ENCODE measurements at regions not wholly inside any gene's neighbourhood (a gene's known extent, or its start where the extent isn't known, plus 50 kb on each side); places are given as distances from the start of the nearest gene placed in this dataset.

DNA sequence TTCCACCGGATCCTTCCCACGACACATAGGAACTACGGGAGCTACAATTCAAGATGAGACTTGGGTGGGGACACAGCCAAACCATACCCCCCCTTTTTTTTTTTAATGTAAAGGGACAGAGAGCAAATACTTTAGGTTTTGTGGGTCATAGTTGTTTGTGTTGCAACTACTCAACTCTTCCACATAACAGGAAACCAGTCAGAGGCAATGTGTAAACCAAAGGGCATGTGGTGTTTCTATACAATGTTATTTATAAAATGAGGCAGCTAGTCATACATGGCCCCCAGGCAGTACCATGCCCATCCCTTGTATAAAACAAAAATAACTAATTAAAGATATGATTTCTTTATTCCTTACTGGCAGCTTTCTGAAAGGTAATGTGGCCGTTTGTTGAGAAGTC, 845.4 kb upstream of the ADAMTS5 start:
- no peak for DNase-seq (ENCODE audit: extremely low spot score)
- TF ChIP-seq SP1 (IDR thresholded peaks at IDR 0.05) (no peak), FOXM1 (IDR thresholded peaks at IDR 0.05; ENCODE audit: borderline replicate concordance) (no peak)
- POLR2A ChIA-PET, result no interaction called here
- CTCF ChIA-PET, result no interaction called here

DNA sequence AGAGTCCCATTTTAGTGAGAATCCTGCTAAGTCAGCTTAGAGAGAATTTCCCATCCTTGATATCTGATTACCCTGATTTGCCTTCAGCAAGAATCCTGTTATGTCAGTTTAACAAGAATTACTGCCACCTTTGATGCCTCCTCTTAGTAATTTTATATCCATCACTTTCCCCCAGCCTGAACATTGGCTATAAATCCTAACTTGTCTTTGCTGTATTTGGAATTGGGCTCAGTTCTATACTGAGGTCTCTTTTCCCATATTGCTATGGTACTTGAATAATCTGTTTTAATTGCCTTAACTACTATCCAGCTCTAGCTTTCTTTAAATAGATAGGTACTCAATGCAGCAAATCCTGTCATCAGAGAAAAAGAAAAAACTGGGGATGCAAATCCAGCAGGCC, 842.0 kb upstream of the ADAMTS5 start:
- CTCF ChIA-PET, result no interaction called here
- DNase-seq (ENCODE audit: extremely low spot score), result no peak
- TF ChIP-seq SUZ12 (IDR thresholded peaks at IDR 0.05) (no peak), BHLHE40 (IDR thresholded peaks at IDR 0.05; ENCODE audit: borderline replicate concordance) (no peak), NFRKB (IDR thresholded peaks at IDR 0.05) (no peak), SP1 (IDR thresholded peaks at IDR 0.05) (no peak), FOXK2 (IDR thresholded peaks at IDR 0.05) (no peak), FOXA1 (IDR thresholded peaks at IDR 0.05) (no peak), ZNF384 (IDR thresholded peaks at IDR 0.05) (no peak), CTBP1 (IDR thresholded peaks at IDR 0.05; ENCODE audit: borderline replicate concordance) (no peak), ARNT (IDR thresholded peaks at IDR 0.05) (no peak), LEF1 (IDR thresholded peaks at IDR 0.05; ENCODE audit: borderline replicate concordance) (no peak), L3MBTL2 (conservative IDR thresholded peaks at IDR 0.05) (no peak), TARDBP (IDR thresholded peaks at IDR 0.05) (no peak), FOXM1 (IDR thresholded peaks at IDR 0.05; ENCODE audit: borderline replicate concordance) (no peak), HDGF (IDR thresholded peaks at IDR 0.05; ENCODE audit: borderline replicate concordance) (no peak), ELF4 (IDR thresholded peaks at IDR 0.05) (no peak)
- TF ChIP-seq, protein P1, sequence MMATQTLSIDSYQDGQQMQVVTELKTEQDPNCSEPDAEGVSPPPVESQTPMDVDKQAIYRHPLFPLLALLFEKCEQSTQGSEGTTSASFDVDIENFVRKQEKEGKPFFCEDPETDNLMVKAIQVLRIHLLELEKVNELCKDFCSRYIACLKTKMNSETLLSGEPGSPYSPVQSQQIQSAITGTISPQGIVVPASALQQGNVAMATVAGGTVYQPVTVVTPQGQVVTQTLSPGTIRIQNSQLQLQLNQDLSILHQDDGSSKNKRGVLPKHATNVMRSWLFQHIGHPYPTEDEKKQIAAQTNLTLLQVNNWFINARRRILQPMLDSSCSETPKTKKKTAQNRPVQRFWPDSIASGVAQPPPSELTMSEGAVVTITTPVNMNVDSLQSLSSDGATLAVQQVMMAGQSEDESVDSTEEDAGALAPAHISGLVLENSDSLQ (IDR thresholded peaks at IDR 0.05), result no peak
- POLR2A ChIA-PET, result no interaction called here

DNA sequence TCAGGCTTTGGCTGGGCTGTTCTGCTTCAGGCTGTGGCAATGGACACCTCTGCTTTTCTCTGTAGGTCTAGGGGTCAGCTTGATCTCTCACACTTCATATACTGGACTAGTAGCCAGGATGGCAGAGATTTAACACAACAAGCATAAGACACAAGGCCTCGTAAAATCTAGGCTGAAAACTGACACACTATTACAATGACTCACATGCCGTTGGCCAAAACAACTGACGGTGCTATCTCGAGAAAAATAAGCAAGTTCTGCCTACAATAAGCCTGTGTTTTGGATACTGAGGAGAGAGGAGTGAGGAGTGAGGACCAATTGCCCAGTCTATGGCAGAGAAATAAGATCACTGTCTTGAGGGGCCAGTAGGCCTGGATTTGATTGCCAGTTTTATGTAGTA, 840.7 kb upstream of the ADAMTS5 start:
- CTCF ChIA-PET, result no interaction called here
- DNase-seq (ENCODE audit: extremely low spot score), result no peak
- TF ChIP-seq SUZ12 (IDR thresholded peaks at IDR 0.05) (no peak), HDGF (IDR thresholded peaks at IDR 0.05; ENCODE audit: borderline replicate concordance) (no peak), TARDBP (IDR thresholded peaks at IDR 0.05) (no peak)
- POLR2A ChIA-PET, result no interaction called here

DNA sequence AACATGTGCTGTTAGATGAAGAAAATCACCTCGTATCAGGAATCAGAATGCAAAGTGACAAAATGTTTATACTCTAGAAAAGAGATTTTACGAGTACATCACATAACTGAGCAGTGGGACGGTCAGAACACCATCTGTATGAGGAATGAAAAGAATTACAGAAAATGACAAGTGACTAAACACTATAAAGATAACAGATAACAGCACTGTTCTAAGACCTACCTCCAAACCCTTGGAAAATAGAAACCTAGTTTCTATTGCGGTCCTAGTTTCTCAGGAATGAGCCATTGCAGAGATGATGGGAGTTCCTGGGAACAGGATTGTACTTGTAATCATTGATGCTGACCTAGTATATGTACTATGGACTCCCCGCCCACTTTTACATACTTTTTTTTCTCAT, 839.4 kb upstream of the ADAMTS5 start:
- CTCF ChIA-PET, result no interaction called here
- TF ChIP-seq ELF4 (IDR thresholded peaks at IDR 0.05) (no peak), L3MBTL2 (conservative IDR thresholded peaks at IDR 0.05) (no peak), HDGF (IDR thresholded peaks at IDR 0.05; ENCODE audit: borderline replicate concordance) (no peak), BHLHE40 (IDR thresholded peaks at IDR 0.05; ENCODE audit: borderline replicate concordance) (no peak), ARNT (IDR thresholded peaks at IDR 0.05) (no peak), FOXK2 (IDR thresholded peaks at IDR 0.05) (no peak), SUZ12 (IDR thresholded peaks at IDR 0.05) (no peak), LEF1 (IDR thresholded peaks at IDR 0.05; ENCODE audit: borderline replicate concordance) (no peak), SP1 (IDR thresholded peaks at IDR 0.05) (no peak), FOXA1 (IDR thresholded peaks at IDR 0.05) (no peak), ZNF384 (IDR thresholded peaks at IDR 0.05) (no peak), CTBP1 (IDR thresholded peaks at IDR 0.05; ENCODE audit: borderline replicate concordance) (no peak), FOXM1 (IDR thresholded peaks at IDR 0.05; ENCODE audit: borderline replicate concordance) (no peak), NFRKB (IDR thresholded peaks at IDR 0.05) (no peak), TARDBP (IDR thresholded peaks at IDR 0.05) (no peak)
- TF ChIP-seq, protein P1 (IDR thresholded peaks at IDR 0.05), result no peak
- POLR2A ChIA-PET, result no interaction called here
- DNase-seq (ENCODE audit: extremely low spot score), result no peak

DNA sequence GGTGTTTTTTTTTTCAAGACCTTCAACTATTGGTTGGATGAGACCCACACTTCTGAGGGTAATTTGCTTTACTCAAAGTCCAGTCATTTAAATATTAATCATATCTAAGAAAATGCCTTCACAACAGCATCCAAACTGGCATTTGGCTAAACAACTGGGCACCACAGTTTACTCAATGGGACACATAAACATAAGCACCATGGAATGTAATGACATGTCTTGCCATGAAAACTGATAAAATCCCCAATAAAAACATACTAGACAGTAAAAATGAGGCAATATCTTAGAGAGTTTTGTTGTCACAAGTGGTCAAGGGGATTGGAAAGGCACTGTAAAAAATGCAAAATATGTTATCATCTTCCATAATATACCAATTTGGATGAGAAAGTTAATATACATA, 838.8 kb upstream of the ADAMTS5 start:
- TF ChIP-seq FOXK2 (IDR thresholded peaks at IDR 0.05), result no peak
- TF ChIP-seq SP1 (IDR thresholded peaks at IDR 0.05), result no peak
- no peak for TF ChIP-seq CTBP1 (IDR thresholded peaks at IDR 0.05; ENCODE audit: borderline replicate concordance)
- TF ChIP-seq FOXA1 (IDR thresholded peaks at IDR 0.05), result no peak
- TF ChIP-seq SUZ12 (IDR thresholded peaks at IDR 0.05), result no peak
- TF ChIP-seq TARDBP (IDR thresholded peaks at IDR 0.05), result no peak
- no peak for TF ChIP-seq ZNF384 (IDR thresholded peaks at IDR 0.05)
- TF ChIP-seq, protein P1 (IDR thresholded peaks at IDR 0.05), result no peak
- TF ChIP-seq L3MBTL2 (conservative IDR thresholded peaks at IDR 0.05), result no peak
- no peak for TF ChIP-seq NFRKB (IDR thresholded peaks at IDR 0.05)
- no peak for TF ChIP-seq ELF4 (IDR thresholded peaks at IDR 0.05)
- TF ChIP-seq FOXM1 (IDR thresholded peaks at IDR 0.05; ENCODE audit: borderline replicate concordance), result no peak
- ChIA-PET POLR2A (no interaction called here), CTCF (no interaction called here)
- no peak for DNase-seq (ENCODE audit: extremely low spot score)

DNA sequence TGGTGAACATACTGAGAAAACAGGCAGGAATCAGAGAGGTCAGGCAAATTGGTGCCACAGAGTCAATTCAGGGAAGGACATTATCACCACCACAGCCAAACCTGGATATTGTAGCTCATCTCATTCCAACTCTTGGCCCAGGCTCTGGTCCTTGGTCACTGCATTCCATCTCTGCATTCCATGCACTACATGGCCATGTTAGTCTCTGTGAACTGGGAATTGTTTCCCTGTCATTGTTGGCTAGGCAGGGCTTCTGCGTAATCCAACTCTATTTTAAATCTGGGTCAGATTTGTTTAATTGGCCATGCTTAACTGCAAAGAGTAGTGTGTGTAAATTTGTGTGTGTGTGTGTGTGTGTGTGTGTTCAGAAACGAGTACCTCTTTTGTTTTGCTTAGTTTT, 837.6 kb upstream of the ADAMTS5 start:
- no peak for DNase-seq (ENCODE audit: extremely low spot score)
- CTCF ChIA-PET, result no interaction called here
- POLR2A ChIA-PET, result no interaction called here
- TF ChIP-seq HDGF (IDR thresholded peaks at IDR 0.05; ENCODE audit: borderline replicate concordance) (no peak), BHLHE40 (IDR thresholded peaks at IDR 0.05; ENCODE audit: borderline replicate concordance) (no peak), ELF4 (IDR thresholded peaks at IDR 0.05) (no peak), NFRKB (IDR thresholded peaks at IDR 0.05) (no peak), L3MBTL2 (conservative IDR thresholded peaks at IDR 0.05) (no peak), SUZ12 (IDR thresholded peaks at IDR 0.05) (no peak), FOXK2 (IDR thresholded peaks at IDR 0.05) (no peak), SP1 (IDR thresholded peaks at IDR 0.05) (no peak)

DNA sequence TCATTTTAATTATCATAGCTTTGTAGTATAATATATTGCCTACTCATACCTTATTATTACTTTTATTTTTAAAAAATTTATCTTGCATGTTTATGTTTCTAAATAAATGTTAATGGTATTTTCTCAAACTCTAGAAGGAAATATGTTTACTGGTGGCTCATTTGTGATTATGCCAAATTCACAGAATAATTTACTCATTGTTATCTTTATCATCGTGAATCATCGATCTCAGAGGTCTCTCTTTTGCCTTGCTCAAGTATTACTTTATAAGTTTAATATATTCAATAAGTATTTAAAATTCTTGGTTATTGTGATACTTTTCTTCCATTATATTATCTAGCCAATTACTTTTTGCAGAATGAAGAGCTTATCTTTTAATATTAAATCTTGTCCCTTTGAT, 836.7 kb upstream of the ADAMTS5 start:
- TF ChIP-seq L3MBTL2 (conservative IDR thresholded peaks at IDR 0.05), result no peak
- TF ChIP-seq TARDBP (IDR thresholded peaks at IDR 0.05), result no peak
- TF ChIP-seq HDGF (IDR thresholded peaks at IDR 0.05; ENCODE audit: borderline replicate concordance), result no peak
- TF ChIP-seq FOXM1 (IDR thresholded peaks at IDR 0.05; ENCODE audit: borderline replicate concordance), result no peak
- TF ChIP-seq ZNF384 (IDR thresholded peaks at IDR 0.05), result no peak
- TF ChIP-seq SP1 (IDR thresholded peaks at IDR 0.05), result no peak
- TF ChIP-seq, protein P1 (IDR thresholded peaks at IDR 0.05), result no peak
- TF ChIP-seq BHLHE40 (IDR thresholded peaks at IDR 0.05; ENCODE audit: borderline replicate concordance), result no peak
- TF ChIP-seq ELF4 (IDR thresholded peaks at IDR 0.05), result no peak
- TF ChIP-seq FOXK2 (IDR thresholded peaks at IDR 0.05), result no peak
- TF ChIP-seq SUZ12 (IDR thresholded peaks at IDR 0.05), result no peak
- no peak for TF ChIP-seq NFRKB (IDR thresholded peaks at IDR 0.05)
- no peak for TF ChIP-seq ARNT (IDR thresholded peaks at IDR 0.05)
- ChIA-PET CTCF (interaction anchor here (0.9 kb wide), 1 partner anchor 10 kb away, joined by 5 read pairs; no protein-coding TSS in a partner anchor), POLR2A (no interaction called here)
- DNase-seq (ENCODE audit: extremely low spot score), result no peak

Measured in HEK293T (cell line).